PC-9 (cell line): ENCODE measurements at regions not wholly inside any gene's neighbourhood (a gene's known extent, or its start where the extent isn't known, plus 50 kb on each side); places are given as distances from the start of the nearest gene placed in this dataset.

ENCODE experiments used
- CTCF ChIP-seq: fragments of 200-600 bp; sonication (generic); conservative IDR thresholded peaks from 2 replicates; pipeline ENCODE4 v1.6.1; 2017; ENCODE audit warnings: mixed run types, antibody characterized with exemption, mild to moderate bottlenecking, moderate library complexity
- EZH2 ChIP-seq: fragments of 200-600 bp; sonication (generic); IDR thresholded peaks from 2 replicates; pipeline ENCODE4 v1.8.0; 2017; ENCODE audit warnings: antibody characterized with exemption, low read depth

- TF ChIP-seq CTCF (no peak), EZH2 (no peak)
These were observed 293.6 kb upstream of the PITX2 start for GRCh38 chr4:110916505-110916904.
